ENCODE measurements at regions not wholly inside any gene's neighbourhood (a gene's known extent, or its start where the extent isn't known, plus 50 kb on each side); places are given as distances from the start of the nearest gene placed in this dataset.

- H3K4me3 Mint-ChIP-seq (ENCODE audit: low read depth) = no peak overlapping the region
Measured at GRCh38 chr12:115419145-115419646, 735.2 kb upstream of the TBX3 start.

GRCh38 chr12:115417610-115418009 lies 733.6 kb upstream of the TBX3 start:
- Mint-ChIP-seq H3K27me3 (no peaks in the 10 kb centered on the region), H3K36me3 (ENCODE audit: insufficient read depth) (no peaks in the 10 kb centered on the region), H3K4me3 (ENCODE audit: low read depth) (no peak overlapping the region), H3K9me3 (ENCODE audit: low read depth) (no peaks in the 10 kb centered on the region), H3K4me1 (ENCODE audit: low read depth) (no peaks in the 10 kb centered on the region), H3K27ac (no peak overlapping the region)
- TF ChIP-seq CTCF (IDR thresholded peaks at IDR 0.05; ENCODE audit: unreplicated experiment) = no peak
- DNase-seq (ENCODE audit: low spot score, unreplicated experiment) = no peak

More at GRCh38 chr12:115419145-115419646, 735.2 kb upstream of the TBX3 start:
- TF ChIP-seq CTCF (IDR thresholded peaks at IDR 0.05; ENCODE audit: unreplicated experiment) = no peak
- Mint-ChIP-seq H3K27ac (no peak overlapping the region), H3K27me3 (no peaks in the 10 kb centered on the region), H3K4me1 (ENCODE audit: low read depth) (peaks cover 8% of the 10 kb centered on the region), H3K36me3 (ENCODE audit: insufficient read depth) (no peaks in the 10 kb centered on the region), H3K9me3 (ENCODE audit: low read depth) (no peaks in the 10 kb centered on the region)
- no peak for DNase-seq (ENCODE audit: low spot score, unreplicated experiment)

GRCh38 chr12:115416869-115417268 lies 732.9 kb upstream of the TBX3 start:
- Mint-ChIP-seq H3K4me1 (ENCODE audit: low read depth) (no peaks in the 10 kb centered on the region), H3K4me3 (ENCODE audit: low read depth) (no peak overlapping the region), H3K27me3 (peaks cover 2% of the 10 kb centered on the region), H3K36me3 (ENCODE audit: insufficient read depth) (no peaks in the 10 kb centered on the region), H3K9me3 (ENCODE audit: low read depth) (no peaks in the 10 kb centered on the region), H3K27ac (no peak overlapping the region)
- DNase-seq (ENCODE audit: low spot score, unreplicated experiment) = no peak
- no peak for TF ChIP-seq CTCF (IDR thresholded peaks at IDR 0.05; ENCODE audit: unreplicated experiment)

GRCh38 chr12:115413626-115414025 lies 729.7 kb upstream of the TBX3 start:
- Mint-ChIP-seq H3K4me1 (ENCODE audit: low read depth) (no peaks in the 10 kb centered on the region), H3K9me3 (ENCODE audit: low read depth) (no peaks in the 10 kb centered on the region), H3K27ac (no peak overlapping the region), H3K4me3 (ENCODE audit: low read depth) (no peak overlapping the region), H3K27me3 (peaks cover 2% of the 10 kb centered on the region), H3K36me3 (ENCODE audit: insufficient read depth) (no peaks in the 10 kb centered on the region)
- no peak for DNase-seq (ENCODE audit: low spot score, unreplicated experiment)
- no peak for TF ChIP-seq CTCF (IDR thresholded peaks at IDR 0.05; ENCODE audit: unreplicated experiment)

- no peak for TF ChIP-seq CTCF (IDR thresholded peaks at IDR 0.05; ENCODE audit: unreplicated experiment)
- Mint-ChIP-seq H3K9me3 (ENCODE audit: low read depth) (no peaks in the 10 kb centered on the region), H3K4me3 (ENCODE audit: low read depth) (no peak overlapping the region), H3K36me3 (ENCODE audit: insufficient read depth) (no peaks in the 10 kb centered on the region), H3K27me3 (peaks cover 2% of the 10 kb centered on the region), H3K27ac (no peak overlapping the region), H3K4me1 (ENCODE audit: low read depth) (no peaks in the 10 kb centered on the region)
- no peak for DNase-seq (ENCODE audit: low spot score, unreplicated experiment)
Measured at GRCh38 chr12:115412831-115413230, 728.9 kb upstream of the TBX3 start.
